Embryonic facial prominence (tissue), 1 donor: ENCODE measurements at regions not wholly inside any gene's neighbourhood (a gene's known extent, or its start where the extent isn't known, plus 50 kb on each side); places are given as distances from the start of the nearest gene placed in this dataset.
"Not testable (repeated sequence)": the region's sequence is repeated elsewhere in the genome, so short reads cannot be mapped to it uniquely, and the experiment has no call there.

Experiments
- DNase-seq: peaks from one replicate; pipeline ENCODE4 v3.0.0-alpha.2; 2016; ENCODE audit errors: extremely low spot score

DNA sequence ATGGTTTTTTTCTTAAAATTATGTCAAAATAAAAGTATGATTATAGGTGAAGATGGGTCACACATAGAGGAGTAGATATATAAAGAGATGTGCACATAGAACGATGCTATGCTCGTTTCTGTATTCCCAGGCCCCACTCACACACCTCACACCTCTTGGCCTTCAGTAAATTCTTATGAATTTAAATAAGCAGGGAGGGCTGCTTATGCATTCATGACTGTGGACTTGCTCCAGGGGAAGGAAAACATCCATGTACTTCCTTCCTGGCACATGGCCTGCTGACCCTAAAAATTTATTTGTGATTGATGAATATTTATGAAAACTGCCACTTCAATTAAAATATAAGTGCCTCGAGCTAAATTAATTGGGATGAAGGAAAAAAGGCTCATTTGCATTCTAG lies 1306.7 kb upstream of the TMEM132C start:
- DNase-seq = no peak

DNA sequence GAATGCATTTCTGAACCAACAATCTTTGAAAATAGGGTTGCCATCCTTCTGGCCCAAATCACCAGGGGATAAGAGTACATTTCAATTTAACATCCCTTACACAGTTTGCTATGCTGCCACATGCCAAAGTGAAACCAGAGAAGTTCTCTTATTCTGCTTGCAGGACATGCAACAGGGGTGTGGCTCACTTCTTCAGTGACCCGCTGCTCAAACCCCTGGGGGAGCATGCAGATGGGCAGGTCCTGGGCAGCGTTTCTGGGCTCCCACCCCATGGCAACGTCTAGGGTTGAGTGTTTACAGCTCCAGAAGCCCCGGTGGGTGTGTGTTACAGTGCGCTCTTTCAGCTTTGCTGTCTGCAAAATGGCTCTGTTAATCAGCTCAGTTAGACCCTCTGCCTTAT lies 1306.3 kb upstream of the TMEM132C start:
- no peak for DNase-seq

DNA sequence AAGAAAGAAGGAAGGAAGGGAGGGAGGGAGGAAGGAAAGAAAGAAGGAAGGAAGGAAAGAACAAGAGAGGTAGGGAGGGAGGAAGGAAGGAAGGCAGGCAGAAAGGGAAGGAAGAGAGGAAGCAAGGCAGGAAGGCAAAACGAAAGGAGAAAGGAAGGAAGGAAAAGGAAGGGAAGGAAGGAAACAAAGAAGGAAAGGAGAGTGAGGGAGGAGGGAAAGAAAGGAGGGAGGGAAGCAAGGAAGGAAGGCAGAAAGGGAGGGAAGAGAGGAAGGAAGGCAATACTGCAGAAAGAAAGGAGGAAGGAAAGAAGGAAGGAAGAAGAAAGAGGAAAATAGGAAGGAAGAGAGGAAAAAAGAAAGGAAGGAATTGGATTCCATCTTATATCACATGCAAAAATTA lies 1303.1 kb upstream of the TMEM132C start:
- DNase-seq = no peak

DNA sequence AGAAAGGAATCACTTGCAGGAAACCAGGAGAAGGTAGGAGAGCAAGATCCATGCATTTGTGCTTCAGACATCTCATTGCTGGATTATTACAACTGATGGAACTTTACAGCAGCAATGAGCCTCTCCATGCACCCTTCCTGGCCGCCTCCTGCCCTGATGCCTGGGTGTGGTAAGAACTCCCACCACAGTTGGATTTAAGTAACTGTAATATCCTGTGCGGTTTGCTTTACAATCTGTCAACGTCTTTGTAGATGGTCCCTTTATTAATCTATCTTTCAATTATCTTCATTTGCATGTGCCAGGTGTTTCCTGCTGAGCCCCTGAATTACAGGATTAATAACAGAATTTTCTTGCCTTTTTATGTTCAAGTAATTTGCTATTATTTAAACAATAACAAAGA lies 1300.5 kb upstream of the TMEM132C start:
- no peak for DNase-seq

DNA sequence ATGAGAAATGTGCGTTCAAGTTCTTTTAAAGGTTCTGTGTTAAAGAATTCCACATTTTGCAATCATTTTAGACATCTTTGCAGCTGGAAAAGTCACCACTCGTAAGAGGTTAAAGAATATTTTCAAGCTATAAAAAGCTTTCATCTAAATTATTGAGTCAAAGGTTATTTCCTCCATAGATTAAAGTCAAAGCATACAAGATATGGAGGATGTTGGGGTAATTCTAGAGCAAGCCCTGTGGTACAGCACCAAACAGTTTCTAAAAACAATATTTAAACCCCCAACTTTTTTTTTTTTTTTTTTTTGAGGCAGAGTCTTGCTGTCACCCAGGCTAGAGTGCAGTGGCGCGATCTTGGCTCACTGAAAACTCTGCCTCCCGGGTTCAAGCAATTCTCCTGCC lies 1299.8 kb upstream of the TMEM132C start:
- no peak for DNase-seq

DNA sequence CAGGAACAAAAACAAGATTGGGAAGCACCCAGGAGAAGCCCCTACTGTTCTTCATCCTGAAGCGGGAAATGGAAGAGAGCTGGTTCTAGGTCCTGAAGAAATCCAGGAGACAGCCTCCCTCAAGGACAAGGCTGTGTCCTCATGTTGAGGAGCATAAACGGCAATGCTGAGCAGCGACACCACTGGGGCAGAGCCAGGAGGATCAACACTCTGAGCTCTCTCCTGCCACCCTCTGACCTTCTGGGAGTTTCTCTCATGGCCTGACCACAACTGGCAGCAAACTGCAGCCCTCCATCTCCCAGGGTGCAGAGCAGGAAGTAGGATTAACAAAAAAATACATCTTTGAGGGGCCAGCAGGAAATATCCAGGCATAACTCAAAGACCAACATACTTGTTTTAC lies 1292.2 kb upstream of the TMEM132C start:
- no peak for DNase-seq

DNA sequence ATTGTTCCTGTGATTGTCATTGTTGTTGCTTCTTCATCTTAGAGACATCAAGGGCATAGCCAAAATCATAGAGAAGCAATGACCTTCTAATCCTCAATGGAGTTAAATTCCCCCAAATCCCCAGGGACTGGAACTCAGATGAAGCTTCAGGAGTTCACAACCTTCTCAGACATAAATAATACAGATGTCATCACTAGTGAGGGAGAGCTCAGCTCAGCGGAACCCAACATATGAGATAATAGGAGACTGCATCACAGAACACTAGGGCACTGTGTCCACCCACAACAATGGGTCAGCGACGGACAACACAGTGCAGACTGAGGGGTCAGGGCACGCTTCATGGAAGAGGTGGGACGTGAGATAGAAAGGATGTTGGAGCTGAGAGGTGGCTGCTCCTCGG lies 1290.4 kb upstream of the TMEM132C start:
- DNase-seq = no peak

DNA sequence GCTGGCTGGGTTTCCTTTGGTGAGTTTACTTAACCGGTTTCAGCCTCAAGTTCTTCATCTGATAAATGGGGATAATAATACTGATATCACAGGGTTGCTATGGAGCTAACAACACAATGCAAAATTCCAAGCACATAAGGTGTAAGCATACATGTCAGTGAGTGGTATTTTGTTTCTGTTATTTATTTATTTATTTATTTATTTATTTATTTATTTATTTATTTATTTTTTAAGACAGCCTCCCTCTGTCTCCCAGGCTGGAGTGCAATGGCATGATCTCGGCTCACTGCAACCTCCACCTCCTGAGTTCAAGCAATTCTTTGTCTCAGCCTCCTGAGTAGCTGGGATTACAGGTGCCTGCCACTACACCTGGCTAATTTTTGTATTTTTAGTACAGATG lies 1287.4 kb upstream of the TMEM132C start:
- DNase-seq = not testable (repeated sequence)

DNA sequence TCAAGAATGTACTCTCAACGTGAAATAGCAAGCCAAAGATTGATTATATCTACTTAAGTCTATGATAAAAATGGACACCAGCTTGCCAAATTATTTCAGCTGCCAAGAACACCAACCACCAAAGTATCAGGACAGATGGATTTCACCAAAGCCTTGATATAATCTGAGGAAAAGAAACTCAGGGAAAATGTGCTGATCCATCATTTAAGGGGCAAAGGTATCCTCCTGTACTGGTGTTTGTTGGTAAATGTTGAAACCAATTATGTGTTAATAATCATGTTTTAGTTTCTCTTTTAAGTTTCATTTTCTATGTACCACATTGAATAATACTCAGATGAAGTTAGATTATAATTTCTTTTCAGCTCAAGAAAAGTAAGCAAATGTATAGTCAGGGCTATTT lies 1284.3 kb upstream of the TMEM132C start:
- no peak for DNase-seq

DNA sequence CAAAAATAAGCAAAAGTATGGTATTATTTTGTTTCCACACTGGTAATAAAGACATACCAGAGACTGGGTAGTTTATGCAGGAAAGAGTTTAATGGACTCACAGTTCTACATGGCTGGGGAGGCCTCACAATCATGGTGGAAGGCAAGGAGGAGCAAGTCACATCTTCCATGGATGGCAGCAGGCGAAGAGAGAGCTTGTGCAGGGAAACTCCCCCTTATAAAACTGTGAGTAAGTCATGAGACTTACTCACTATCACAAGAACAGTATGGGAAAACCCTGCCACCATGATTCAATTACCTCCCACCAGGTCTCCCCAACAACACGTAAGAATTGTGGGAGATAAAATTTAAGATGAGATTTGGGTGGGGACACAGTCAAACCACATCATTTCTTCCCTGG lies 1283.2 kb upstream of the TMEM132C start:
- DNase-seq = not testable (repeated sequence)

DNA sequence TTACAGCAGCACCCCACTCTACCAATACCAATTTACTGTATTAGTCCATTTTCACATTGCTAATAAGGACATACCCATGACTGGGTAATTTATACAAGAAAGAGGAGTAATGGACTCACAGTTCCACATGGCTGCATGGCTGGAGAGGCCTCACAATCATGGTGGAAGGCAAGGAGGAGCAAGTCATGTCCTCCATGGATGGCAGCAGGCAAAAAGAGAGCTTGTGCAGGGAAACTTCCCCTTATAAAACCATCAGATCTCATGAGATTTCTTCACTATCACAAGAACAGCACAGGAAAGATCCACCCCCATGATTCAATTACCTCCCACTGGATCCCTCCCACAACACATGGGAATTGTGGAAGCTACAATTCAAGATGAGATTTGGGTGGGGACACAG lies 1281.3 kb upstream of the TMEM132C start:
- not testable (repeated sequence) for DNase-seq

DNA sequence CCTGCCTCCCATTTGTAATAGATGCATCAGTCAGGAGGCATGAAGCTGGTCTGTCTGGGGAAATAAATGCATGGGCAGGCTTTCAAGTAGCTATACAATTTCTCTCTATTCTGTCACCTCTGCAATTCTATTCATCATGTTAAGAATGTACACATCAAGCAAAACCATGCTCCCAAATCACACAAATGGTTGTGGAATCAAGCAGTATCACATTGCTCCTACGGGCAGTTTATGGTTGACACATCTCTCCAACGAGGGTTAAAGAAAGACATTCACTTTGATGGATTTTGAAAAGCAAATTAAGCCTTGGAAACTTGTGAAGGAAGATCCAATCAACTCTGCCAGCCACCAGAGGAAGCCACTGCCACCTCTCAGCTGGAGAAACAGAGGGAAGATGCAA lies 1277.4 kb upstream of the TMEM132C start:
- no peak for DNase-seq

DNA sequence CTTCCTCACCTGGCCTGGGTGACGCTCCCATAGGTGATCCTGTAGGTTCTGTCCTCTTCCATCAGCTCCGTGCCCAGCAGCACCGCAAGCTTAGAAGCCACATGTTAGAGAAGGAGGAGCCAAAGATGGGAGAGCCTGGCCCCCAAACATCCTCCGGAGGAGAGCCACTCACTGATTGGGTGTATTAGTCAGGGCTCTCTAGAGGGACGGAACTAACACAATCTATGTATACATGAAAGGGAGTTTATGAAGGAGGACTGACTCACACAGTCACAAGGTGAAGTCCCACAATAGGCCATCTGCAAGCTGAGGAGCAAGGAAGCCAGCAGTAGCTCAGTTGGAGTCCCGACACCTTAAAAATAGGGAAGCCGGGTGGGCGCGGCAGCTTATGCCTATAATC lies 1273.1 kb upstream of the TMEM132C start:
- no peak for DNase-seq

DNA sequence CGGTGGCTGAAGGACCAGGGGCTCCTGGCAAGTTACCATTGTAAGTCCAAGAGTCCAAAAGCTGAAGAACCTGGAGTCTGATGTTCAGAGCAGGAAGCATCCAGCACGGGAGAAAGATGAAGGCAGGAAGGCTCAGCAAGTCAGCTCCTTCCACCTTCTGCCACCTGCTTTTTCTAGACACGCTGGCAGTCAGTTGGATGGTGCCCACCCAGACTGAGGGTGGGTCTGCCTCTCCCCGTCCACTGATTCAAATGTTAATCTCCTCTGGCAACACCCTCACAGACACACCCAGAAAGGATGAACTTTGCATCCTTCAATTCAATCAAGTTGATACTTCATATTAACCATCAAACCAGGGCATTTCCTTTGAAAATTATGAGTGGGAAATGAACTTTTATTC lies 1272.4 kb upstream of the TMEM132C start:
- no peak for DNase-seq

DNA sequence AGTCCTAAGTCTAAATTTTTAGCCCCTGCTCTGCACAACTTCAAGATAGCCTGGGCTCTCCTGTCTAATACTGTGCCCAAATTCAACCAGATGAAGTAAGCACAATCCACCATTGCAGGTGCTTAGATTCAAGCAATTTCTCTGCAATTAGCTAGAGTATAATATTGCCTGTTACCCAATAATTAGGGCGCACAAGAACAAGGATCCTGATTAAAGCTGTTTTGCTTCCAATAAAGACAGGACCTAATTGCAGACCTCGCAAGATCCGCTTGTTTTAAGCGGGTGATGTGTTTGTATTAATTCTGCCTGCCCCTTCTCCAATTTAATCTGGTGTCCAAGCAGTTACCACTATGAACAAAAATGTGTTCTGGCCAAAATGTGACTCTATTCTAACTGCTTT lies 1268.9 kb upstream of the TMEM132C start:
- no peak for DNase-seq

DNA sequence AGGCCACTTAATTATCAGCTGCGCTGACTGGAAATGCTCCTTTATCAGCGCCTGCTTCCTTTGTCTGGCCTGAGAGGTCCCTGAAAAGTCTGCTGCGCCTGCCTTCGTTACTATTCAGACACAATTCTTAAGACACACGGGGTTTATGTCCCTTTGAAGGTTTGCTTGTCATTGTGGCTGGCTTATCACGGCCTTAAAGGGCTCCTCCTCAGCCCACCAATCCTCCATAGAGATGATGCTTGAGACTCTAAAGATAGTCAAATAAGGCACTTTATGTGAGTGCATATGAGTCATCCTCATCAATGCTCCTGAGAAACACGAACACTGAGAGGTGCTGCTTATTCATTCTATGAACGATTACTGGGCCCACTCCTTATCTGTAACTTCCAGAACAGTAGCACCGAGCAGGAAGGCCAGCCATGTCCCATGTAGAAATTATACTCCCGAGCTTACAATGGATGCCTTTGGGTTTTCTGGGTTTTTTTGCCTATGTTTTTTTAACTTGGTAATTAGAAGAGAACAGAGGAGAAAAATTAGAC lies 1268.2 kb upstream of the TMEM132C start:
- DNase-seq = no peak

DNA sequence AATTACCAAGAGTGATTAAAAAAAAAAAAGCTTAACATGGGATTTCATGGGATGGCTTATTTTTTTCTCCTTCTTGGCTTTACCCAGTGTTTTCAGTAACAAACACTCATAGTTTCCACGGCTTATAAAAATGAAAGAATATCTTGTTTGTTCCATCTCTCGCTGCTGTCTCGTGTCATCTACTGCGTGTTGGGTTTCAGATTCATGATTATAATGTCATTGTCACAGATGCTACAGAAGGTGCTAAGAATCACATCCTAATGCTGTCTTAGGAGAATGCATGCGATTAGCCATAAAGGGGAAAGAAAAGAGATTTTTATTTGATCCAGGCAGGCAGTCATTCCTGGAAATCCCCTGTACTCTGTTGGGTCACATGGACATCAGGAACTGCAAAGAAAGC lies 1267.6 kb upstream of the TMEM132C start:
- DNase-seq = no peak

DNA sequence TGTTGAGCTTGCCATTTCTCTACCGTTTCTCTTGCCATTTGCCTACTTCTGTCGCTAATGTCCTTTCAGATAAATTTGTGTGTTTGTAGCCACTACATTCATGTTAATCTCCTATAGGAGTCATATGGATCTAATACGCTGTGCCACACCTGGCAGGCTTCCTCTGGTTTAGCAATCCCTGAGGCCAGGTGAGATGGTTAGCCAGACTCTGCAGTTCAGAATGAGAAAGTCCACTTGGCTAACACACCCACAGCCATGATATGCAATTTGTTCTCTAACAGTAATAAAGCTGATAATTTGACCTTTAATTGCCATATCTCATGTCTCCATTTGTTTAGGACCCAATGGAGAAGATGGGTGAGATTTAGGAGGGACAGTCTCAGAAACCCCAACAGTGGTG lies 1261.6 kb upstream of the TMEM132C start:
- DNase-seq = no peak

DNA sequence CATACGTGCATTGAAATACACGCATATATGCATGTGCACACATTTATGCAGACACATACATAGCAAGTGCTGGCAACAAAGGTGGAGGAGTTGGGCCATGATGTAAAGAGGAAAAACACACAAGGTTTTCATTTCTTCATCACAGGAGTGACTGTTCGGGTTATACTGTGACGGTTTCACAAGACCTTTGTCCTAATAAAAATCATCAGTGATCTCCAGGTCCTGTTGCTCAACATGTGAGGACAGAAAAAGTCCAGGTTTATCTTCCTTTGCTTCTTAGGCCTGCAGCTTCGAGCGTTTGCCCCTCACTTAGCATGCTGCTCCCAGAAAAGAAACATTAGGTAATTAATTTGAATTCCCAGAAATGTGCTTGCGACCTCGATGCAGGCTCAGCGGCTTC lies 1260.0 kb upstream of the TMEM132C start:
- DNase-seq = no peak

DNA sequence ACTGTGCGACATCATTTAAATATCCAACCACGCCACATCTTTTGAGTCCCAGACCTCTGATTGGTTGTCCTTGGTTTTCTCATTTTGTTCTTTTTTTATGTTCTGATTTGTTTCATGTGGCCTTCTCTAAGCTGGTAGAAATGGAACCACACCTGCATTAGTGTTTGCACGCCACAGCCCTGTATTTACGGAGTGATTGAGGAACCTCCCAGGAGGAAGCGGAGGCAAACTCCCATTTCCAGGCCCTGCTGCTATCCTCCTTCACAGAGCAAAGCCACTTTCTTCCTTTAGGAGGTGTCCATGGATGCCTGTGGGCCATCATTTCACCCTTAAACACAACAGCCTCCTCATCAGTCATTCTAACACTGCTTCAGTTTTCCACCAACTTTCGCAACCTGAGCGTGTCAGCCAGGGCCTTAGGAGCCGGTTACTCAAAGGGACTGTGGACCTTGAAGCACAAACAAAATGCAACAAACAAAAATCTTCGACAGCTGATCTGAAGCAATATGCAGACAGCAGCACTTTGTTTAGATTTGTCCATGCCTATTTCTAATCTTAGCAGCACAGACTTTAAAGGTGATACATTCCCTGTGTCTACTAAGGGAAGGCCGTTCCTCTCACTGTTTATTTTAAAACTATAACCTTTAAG lies 1258.1 kb upstream of the TMEM132C start:
- DNase-seq = no peak

DNA sequence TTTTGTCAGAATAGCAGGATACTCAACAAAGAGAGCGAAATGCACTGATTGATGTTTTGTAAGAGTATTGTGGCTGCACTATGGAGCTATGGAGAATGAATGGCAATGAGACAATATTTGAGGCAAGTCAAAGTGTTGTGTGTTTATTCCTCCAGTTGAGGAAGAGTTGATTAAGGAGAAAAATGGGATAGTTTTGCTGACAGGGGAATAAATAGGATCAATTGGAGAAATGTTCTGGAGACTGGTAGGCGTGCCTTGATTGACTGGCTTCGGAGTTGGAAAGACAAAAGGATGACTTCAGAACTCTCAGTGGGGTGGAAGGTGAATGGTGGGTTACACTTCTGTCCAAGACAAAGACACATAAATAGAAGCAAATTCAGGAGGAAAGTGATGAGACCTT lies 1254.9 kb upstream of the TMEM132C start:
- no peak for DNase-seq

DNA sequence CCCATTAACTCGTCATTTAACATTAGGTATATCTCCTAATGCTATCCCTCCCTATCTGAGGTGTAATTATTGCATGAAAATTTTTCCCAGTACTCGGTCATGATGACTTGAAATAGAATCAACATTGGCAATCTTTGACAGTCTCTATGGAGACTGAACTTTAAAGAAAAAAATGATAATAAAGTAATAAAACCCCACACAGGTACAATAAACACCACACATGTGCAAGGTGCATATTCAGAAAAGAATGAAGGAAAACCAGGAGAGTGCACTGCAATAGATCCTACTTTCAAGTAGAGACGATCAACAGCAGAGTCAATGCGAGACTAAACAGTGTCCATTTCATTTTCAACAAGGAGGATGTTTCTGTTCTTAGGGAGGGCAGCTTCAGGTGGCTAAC lies 1253.8 kb upstream of the TMEM132C start:
- no peak for DNase-seq

DNA sequence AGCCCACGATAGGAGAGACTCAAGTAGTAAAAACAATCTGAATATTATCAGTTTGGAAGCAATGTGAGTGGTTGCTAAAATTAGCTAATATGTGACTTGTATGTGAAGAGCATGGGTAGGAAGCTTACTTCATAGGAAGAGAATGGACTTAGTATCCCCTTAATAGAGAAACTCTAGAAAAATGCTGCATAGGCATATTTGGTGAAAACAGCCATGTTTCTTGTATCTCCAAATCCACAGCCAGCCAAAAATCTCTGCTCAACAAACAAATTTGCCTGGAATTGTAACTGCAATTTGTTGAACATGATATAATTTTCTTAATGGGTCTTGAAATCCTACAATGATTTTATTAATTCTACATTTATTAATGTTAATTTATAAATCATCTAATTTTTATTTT lies 1252.9 kb upstream of the TMEM132C start:
- DNase-seq = no peak

DNA sequence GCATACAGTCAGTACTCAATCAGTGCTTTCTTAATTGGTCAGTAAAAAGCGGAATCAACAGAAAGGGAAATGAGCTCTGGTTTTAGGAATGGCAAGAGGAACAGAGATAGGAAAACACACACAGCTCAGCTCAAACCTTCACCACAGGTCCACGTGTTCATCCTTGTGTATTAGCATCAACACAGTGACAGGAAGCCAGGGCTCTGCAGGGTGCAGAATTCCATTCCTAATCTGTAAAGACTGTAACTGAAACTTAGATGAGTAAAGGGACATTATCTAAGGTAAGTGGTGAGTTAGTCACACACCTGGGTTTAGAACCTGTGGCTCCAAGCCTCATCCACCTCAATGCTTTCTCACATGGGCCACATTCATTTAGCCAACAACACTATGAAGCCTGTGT lies 1242.2 kb upstream of the TMEM132C start:
- no peak for DNase-seq
